ENCODE measurements at regions not wholly inside any gene's neighbourhood (a gene's known extent, or its start where the extent isn't known, plus 50 kb on each side); places are given as distances from the start of the nearest gene placed in this dataset.
A peak's percentile ranks its signal among the peaks of the same experiment; 100 is the strongest.

DNA sequence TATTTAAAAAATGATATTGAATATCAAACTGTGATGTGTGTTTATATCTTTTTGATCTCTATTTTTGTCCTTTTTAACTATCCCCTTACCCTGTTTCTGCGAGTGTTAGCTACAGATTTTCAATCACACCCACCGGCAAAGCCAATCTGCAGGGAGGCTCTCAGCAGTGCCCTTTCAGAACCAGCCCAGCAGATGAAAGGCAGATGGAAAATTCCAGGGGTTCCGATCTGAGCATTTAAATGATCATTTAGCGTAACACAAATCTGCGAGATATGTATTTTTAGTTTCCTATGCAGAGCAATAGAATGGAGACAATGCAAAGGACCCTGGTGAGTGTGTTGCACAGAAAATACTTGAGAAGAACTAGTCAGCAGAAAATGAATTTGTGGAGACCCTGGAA lies 2170.5 kb upstream of the PIK3C3 start:
- no peak for DNase-seq (ENCODE audit: low read depth)
- H3K4me3 ChIP-seq (ENCODE audit: low read depth, low read length): no peak overlapping the region

- DNase-seq (ENCODE audit: low read depth): no peak
- H3K4me3 ChIP-seq (ENCODE audit: low read depth, low read length): no peak overlapping the region
These were observed 2173.5 kb upstream of the PIK3C3 start for GRCh38 chr18:39781565-39781964.

DNA sequence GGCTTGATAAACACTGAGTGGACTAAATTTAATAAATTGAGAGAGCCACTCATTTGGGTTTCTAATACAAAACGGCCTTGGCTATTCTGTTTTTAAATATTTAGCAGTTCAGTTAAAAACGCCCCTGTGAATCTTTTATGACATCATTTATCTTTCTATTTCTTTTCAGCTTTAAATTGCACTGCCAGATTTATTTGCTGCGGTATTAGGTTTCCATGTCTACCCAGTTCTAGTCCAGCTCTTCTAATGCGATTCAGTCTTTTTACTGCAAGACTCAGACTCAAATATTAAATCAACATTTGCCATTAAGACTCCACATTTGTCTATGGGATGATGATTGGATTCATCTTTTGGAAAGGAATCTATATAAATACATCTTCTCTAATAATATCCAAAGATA lies 2174.3 kb upstream of the PIK3C3 start:
- no peak for DNase-seq (ENCODE audit: low read depth)
- no peak overlapping the region for H3K4me3 ChIP-seq (ENCODE audit: low read depth, low read length)

DNA sequence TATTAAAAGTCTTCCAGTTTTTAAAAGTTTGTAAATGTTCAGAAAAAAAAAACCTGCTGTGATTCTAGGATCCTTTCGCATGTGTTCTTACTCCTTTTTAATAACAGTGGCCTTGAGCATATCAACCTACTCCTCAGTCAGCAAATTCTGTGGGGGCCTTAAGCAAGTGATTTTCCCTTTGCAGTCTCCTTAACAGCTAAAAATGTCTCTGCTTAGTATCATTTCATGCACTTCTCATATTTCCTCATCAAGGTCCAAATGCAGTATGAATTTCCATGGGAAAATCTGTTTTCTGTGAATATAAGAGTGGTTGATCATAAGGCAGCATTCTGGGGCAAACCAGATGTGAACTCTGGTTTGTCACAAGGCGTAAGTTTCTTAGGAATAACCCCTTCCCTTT lies 2175.1 kb upstream of the PIK3C3 start:
- no peak for DNase-seq (ENCODE audit: low read depth)
- H3K4me3 ChIP-seq (ENCODE audit: low read depth, low read length): no peak overlapping the region

GRCh38 chr18:39776766-39777165 lies 2178.3 kb upstream of the PIK3C3 start:
- H3K4me3 ChIP-seq (ENCODE audit: low read depth, low read length): no peak overlapping the region
- DNase-seq (ENCODE audit: low read depth): no peak

GRCh38 chr18:39774957-39775598 lies 2180.0 kb upstream of the PIK3C3 start:
- H3K4me3 ChIP-seq (ENCODE audit: low read depth, low read length): no peak overlapping the region
- no peak for DNase-seq (ENCODE audit: low read depth)

GRCh38 chr18:39773646-39774045 lies 2181.4 kb upstream of the PIK3C3 start:
- DNase-seq (ENCODE audit: low read depth): peak; percentile 45

GRCh38 chr18:39772155-39772919 lies 2182.7 kb upstream of the PIK3C3 start:
- peak; percentile 42 for DNase-seq (ENCODE audit: low read depth)
- no peak overlapping the region for H3K4me3 ChIP-seq (ENCODE audit: low read depth, low read length)

More at GRCh38 chr18:39773646-39774045, 2181.4 kb upstream of the PIK3C3 start:
- no peak overlapping the region for H3K4me3 ChIP-seq (ENCODE audit: low read depth, low read length)

DNA sequence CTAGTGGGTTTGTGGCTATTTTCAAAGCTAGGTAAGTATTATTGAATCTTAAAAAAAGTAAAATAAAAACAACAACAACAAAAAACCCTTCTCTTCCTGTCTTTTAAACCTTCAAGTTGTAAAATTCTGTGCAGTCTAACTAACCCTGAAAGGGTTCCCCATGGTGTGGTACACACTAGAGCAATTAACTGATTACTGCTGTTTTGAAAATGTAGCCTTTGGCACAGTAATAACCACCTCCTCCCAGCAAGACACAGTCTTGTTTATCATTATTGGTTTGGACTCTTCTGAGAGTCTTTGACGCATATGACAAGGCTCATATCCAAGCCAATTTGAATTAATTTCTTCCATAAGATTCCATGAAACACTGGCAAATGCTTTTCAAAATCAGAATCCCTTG lies 2184.6 kb upstream of the PIK3C3 start:
- no peak for DNase-seq (ENCODE audit: low read depth)
- H3K4me3 ChIP-seq (ENCODE audit: low read depth, low read length): no peak overlapping the region

DNA sequence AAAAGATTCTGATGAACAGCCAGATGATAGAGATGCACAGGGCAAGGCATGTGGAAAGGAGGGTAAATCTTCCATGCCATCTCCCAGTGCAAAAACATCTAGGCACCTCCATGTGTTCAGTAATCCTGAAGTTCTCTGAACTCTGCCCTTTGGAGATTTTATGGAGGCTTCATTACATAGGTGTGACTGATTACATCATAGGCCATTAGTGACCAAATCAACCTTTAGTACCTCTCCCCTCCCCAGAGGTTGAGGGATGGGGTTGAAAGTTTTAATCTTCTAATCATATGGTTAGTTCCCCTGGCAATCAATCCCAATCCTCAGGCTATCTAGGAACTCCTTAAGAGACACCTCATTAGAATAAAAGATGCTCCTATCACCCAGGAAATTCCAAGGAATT lies 2190.2 kb upstream of the PIK3C3 start:
- no peak overlapping the region for H3K4me3 ChIP-seq (ENCODE audit: low read depth, low read length)
- DNase-seq (ENCODE audit: low read depth): no peak

DNA sequence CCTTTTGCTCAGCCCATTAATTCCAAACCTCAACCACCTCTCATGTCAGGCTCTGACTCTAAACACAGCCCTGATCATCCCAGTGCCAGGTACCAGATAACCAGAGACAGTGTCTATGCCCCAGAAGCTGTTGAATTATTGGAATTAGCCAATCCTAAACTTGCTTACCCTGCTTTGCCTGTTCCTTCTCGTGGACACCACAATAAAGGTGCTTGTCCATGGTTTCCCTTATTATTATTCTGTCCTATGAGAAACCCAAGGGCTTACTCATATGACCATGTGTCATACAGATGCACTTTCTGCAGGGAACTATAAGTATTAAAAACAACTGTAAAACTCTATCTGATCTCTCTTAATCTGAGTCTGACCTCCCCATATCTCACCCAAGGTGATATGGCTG lies 2193.8 kb upstream of the PIK3C3 start:
- no peak overlapping the region for H3K4me3 ChIP-seq (ENCODE audit: low read depth, low read length)
- DNase-seq (ENCODE audit: low read depth): no peak

DNA sequence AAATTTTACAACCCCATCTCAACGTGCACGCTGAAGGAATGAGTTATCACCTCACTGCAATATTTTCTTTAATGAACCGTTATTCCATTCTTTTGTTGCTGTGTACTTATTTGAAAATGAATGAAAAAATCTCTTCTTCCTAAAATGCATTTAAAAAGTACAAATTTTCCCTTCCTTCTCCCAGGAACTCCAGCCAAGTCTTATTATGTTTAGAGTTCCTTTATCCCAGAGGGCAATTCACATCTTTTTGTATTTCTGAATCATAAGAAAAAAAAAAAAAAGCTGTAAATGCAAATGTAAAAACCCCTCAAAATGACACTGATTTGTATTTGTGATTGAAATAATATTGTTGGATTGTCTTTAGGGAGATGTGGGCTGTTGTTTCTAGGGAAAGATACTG lies 2194.3 kb upstream of the CELF4 start:
- DNase-seq (ENCODE audit: low read depth): no peak
- no peak overlapping the region for H3K4me3 ChIP-seq (ENCODE audit: low read depth, low read length)

- no peak for DNase-seq (ENCODE audit: low read depth)
- H3K4me3 ChIP-seq (ENCODE audit: low read depth, low read length): no peak overlapping the region
These were observed 2187.6 kb upstream of the CELF4 start for GRCh38 chr18:39753178-39753577.

GRCh38 chr18:39752351-39752750 lies 2186.8 kb upstream of the CELF4 start:
- H3K4me3 ChIP-seq (ENCODE audit: low read depth, low read length): no peak overlapping the region
- DNase-seq (ENCODE audit: low read depth): no peak

DNA sequence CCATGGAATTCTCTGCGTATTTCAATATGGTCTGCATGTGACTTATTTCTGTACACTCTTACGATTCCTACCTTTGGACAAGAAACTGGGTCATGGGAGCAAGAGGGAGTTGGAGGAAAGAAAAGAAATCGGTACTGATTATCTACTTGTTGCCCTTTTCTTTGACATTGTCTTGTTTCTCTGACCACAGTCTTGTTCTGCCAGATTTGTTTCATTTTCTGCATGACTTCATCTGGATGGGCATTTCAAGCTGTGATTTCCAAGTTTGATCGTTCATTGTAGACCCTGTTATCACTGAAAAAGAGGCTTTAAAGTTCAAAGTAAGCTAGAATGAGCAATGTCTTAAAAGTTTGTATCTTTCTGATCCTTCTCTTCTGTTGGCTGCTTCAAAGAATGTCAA lies 2186.3 kb upstream of the CELF4 start:
- no peak for DNase-seq (ENCODE audit: low read depth)
- no peak overlapping the region for H3K4me3 ChIP-seq (ENCODE audit: low read depth, low read length)

- no peak for DNase-seq (ENCODE audit: low read depth)
- no peak overlapping the region for H3K4me3 ChIP-seq (ENCODE audit: low read depth, low read length)
These were observed 2185.6 kb upstream of the CELF4 start for GRCh38 chr18:39751161-39751560.

DNA sequence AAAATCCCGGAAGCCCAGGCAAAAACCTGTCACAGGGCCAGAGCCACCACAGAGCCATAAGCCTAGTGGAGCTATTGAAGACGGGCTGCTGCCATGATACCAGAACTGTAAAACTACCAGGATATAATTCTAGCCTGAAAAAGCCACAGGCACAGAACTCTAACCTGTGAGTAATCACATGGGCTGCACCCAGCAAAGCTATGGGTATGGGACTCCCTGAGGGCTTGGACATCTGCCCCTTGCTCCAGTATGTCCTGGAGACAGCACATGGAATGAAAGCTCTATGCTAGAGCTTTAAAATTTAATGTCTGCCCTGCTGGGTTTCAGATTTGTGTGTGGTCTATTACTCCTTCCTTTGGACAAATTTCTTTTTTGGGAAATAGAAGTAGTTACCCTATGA lies 2183.6 kb upstream of the CELF4 start:
- H3K4me3 ChIP-seq (ENCODE audit: low read depth, low read length): no peak overlapping the region
- DNase-seq (ENCODE audit: low read depth): no peak

GRCh38 chr18:39748727-39749126 lies 2183.1 kb upstream of the CELF4 start:
- no peak overlapping the region for H3K4me3 ChIP-seq (ENCODE audit: low read depth, low read length)
- DNase-seq (ENCODE audit: low read depth): no peak

- H3K4me3 ChIP-seq (ENCODE audit: low read depth, low read length): no peak overlapping the region
- DNase-seq (ENCODE audit: low read depth): no peak
These were observed 2180.6 kb upstream of the CELF4 start for GRCh38 chr18:39746201-39746600.

DNA sequence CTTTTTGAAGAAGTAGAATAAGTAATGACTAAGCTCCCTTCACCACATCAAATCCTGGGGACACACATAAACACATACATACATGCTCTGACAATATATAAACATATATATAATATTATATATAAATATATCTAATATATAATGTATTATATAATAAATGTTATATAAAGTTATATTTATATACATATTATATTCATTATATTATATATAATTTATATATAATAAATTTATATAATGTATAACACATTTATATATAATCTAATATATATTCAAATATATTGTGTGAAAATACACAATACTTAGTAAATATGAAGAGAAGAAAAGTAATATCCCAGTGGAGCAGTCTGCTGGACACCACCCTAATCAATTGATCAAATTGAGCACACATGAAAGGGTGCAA lies 2177.9 kb upstream of the CELF4 start:
- DNase-seq (ENCODE audit: low read depth): no peak
- H3K4me3 ChIP-seq (ENCODE audit: low read depth, low read length): no peak overlapping the region

DNA sequence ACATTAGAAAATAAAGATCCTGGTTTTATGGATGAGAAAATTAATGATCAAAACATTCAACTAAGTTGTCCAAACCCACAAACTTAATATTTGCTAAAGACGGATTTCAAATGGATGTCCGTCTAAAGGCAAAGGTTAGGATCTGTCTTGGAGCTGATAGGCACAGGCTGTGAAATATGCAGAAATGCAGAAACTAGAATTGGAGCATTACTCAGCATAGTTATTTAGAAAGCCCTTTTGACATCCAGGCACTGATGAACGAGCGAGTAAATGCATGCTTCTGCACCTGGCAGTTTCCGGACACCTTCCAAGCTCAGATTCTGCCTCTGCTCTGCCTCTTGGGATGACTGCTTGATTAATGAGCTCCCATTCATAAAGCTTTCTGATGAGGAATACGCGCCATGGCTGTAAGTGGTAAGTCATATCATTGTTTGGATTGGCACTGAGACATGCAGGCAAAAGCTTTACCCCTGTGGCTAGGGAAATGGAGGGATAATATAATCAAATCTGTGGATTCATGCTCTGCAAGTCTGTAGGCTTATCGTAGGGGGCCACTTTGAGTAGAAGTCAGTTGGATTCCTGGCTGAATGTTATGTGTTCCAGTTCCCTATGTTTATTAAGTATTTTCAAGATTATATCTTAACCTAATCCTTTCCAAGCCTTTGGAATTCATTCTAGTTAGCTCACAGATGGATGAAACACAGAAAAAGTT lies 2176.3 kb upstream of the CELF4 start:
- no peak overlapping the region for H3K4me3 ChIP-seq (ENCODE audit: low read depth, low read length)
- no peak for DNase-seq (ENCODE audit: low read depth)

Measured in skeletal muscle cell (primary cell).